GM13977 (cell line): ENCODE measurements at regions not wholly inside any gene's neighbourhood (a gene's known extent, or its start where the extent isn't known, plus 50 kb on each side); places are given as distances from the start of the nearest gene placed in this dataset.

ENCODE experiments used
- DNase-seq: peaks from one replicate; pipeline ENCODE4 v3.0.0; 2012; ENCODE audit warnings: low spot score
- CTCF ChIP-seq: IDR thresholded peaks from 2 replicates; pipeline ENCODE4 v1.5.1; 2012; ENCODE audit warnings: mild to moderate bottlenecking, control low read depth; ENCODE audit not compliant: insufficient read depth; ENCODE audit errors: extremely low read depth, missing control alignments
- in situ Hi-C: fragments of 300-500 bp; cut with MboI; formaldehyde crosslinking; loops from one replicate; pipeline ENCODE4 v1.12.0; 2022; ENCODE audit warnings: low sequenced_read_pairs, low pct_unique_long_range_greater_than_20kb, mixed read lengths, inconsistent platforms; ENCODE audit not compliant: unreplicated experiment

GRCh38 chr9:106110483-106110882 lies 416.1 kb downstream of the TMEM38B start:
- no peak for TF ChIP-seq CTCF
- in situ Hi-C loops, result no loop called here
- DNase-seq, result no peak

- in situ Hi-C loops, result no loop called here
- DNase-seq, result no peak
- TF ChIP-seq CTCF, result no peak
Observed at GRCh38 chr9:106111039-106111730, 416.8 kb downstream of the TMEM38B start.

- TF ChIP-seq CTCF, result no peak
- in situ Hi-C loops, result no loop called here
- DNase-seq, result no peak
Observed at GRCh38 chr9:106112935-106113334, 418.6 kb downstream of the TMEM38B start.

- no peak for DNase-seq
- in situ Hi-C loops, result no loop called here
- TF ChIP-seq CTCF, result no peak
Observed at GRCh38 chr9:106119176-106119575, 424.8 kb downstream of the TMEM38B start.

GRCh38 chr9:106120071-106120470 lies 425.7 kb downstream of the TMEM38B start:
- TF ChIP-seq CTCF, result no peak
- in situ Hi-C loops, result no loop called here
- DNase-seq, result no peak

- in situ Hi-C loops, result no loop called here
- TF ChIP-seq CTCF, result no peak
- no peak for DNase-seq
Observed at GRCh38 chr9:106127776-106128175, 433.4 kb downstream of the TMEM38B start.
